Pons (tissue), 1 donor: ENCODE measurements at regions not wholly inside any gene's neighbourhood (a gene's known extent, or its start where the extent isn't known, plus 50 kb on each side); places are given as distances from the start of the nearest gene placed in this dataset.
"Not testable (repeated sequence)": the region's sequence is repeated elsewhere in the genome, so short reads cannot be mapped to it uniquely, and the experiment has no call there.

ENCODE experiments used
- DNase-seq: peaks from one replicate; pipeline ENCODE4 v3.0.0-alpha.2; 2016; ENCODE audit warnings: low spot score

DNA sequence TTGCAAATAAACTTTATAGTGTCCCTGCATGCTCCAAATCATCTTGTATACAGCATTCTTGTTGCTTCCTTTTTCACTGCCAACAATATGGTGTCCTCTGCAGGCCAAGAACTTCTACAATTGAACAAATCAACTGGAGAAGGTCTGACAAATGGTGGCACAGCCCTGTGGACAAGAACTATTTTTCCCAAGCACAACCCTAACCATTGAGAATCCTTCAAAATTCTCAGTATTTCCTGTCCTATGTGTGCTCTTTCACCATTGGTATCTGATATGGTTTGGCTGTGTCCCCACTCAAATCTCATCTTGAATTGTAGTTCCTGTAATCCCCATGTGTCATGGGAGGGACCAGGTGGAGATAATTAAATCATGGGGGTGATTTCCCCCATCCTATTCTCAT lies 865.1 kb upstream of the ACVR2A start:
- peak; percentile 23 for DNase-seq

- DNase-seq: peak; percentile 82
These were observed 866.0 kb upstream of the ACVR2A start for GRCh38 chr2:146978577-146979555.

GRCh38 chr2:146970981-146971380 lies 873.8 kb upstream of the ACVR2A start:
- not testable (repeated sequence) for DNase-seq

DNA sequence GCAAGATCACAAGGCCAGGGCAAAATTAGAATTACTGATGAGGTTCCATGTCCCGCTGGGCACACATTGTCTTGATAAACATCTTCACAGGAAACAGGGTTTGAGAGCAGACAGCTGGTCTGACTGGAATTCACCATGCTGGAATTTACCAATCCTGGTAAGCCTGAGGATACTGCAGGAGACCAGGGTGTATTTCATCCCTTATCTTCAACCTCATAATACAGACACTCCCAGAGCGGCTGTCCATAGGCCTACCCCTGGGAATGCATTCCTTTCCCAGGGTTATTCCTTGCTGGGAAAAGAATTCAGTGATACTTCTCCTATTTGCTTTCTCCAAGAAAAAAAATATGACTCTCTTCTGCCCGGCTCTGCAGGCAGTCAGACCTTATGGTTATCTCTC lies 875.1 kb upstream of the ACVR2A start:
- not testable (repeated sequence) for DNase-seq

DNA sequence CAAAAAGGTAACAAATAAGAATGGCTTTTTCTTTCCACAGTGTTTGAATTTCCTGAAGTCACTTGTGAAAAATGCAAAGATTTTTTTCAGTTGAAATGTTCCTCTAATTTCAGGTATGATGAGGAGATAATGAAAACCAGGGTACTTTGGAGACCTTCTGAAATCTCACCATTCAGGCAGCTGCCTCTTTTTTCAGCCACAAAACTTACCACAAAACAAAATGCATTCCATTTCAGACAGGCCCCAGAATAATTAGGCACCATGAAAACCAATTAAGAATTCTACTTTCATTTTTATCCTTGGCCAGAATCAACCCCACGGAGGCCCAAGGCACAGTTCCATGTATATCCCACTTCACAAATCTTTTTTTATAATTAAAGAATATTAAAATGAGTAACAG lies 880.3 kb upstream of the ACVR2A start:
- no peak for DNase-seq

DNA sequence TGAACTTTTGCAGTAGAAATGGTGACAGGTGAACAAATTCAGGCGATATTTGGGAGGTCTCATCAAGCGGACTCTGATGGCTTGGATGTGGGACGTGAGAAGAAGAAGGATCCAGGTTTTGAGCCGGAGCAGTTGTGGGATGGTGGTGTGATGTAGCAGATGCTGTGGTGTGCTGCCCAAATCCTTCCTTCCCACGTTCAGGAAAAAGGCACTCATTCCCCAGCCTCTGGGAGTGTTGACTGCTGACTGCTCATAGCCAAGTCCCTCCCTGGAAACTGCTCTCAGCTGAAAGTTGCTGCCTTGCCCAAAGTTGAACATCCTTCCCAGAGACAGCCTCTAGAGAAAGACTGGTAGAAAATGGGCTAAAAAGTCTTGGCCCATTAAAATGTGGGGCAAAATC lies 890.3 kb upstream of the ACVR2A start:
- DNase-seq: no peak

- no peak for DNase-seq
These were observed 892.1 kb upstream of the ACVR2A start for GRCh38 chr2:146952696-146953095.

GRCh38 chr2:146950911-146951310 lies 893.9 kb upstream of the ACVR2A start:
- no peak for DNase-seq

DNA sequence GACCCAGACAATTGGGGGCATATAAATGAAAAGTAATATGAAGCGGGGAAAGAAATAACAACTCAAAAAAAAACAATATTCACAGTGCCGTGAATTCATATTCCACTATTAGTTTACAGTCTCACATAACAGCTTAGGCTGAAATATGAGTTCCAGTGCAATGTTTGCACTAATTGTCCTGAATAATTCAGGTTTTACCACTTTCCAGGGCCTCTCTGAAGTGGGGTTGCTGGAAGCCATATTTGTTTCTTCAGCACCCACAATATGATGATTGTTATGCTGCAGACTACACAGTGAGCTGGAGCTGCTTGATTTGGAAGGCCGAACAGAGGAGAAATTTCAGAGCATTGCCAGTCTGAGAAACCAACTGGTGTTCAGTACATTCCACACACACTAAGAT lies 894.5 kb upstream of the ACVR2A start:
- DNase-seq: peak; percentile 17

DNA sequence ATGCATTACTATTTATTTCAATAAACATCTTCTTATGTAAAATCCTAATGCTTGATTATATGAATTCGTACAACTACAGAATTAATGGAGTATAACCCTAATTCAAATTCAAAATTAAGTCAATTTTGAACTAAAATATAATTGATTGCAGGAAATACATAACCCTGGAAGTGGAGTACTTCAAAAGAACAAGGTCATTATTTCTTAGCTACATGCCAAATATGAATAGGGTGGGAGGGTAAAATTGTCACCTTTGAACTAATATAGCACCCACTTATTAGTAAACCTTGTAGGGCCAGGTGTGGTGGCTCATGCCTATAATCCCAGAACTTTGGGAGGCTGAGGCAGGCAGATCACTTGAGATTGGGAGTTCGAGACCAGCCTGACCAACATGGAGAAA lies 895.4 kb upstream of the ACVR2A start:
- DNase-seq: no peak

- DNase-seq: no peak
These were observed 900.2 kb upstream of the ACVR2A start for GRCh38 chr2:146944601-146945000.

- DNase-seq: no peak
These were observed 904.7 kb upstream of the ACVR2A start for GRCh38 chr2:146939991-146940685.

DNA sequence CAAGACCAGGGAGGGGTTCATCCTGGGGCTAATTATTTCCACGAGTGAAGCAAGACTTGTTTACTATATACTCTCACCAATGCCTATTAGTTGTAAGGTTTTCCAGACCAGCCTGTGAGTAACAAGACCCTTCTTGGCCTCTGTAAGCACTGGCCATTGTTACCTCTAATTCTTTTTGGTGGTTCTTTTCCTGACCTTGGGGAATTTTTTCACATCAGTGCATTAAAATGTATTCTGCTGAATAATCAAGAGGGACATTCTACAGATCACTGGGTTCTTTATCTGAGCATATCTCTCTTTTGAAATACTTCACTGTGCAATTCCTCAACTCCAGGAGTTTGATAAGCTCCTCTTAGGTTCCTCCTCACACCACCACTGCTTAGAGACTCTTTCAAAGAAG lies 909.9 kb upstream of the ACVR2A start:
- no peak for DNase-seq

DNA sequence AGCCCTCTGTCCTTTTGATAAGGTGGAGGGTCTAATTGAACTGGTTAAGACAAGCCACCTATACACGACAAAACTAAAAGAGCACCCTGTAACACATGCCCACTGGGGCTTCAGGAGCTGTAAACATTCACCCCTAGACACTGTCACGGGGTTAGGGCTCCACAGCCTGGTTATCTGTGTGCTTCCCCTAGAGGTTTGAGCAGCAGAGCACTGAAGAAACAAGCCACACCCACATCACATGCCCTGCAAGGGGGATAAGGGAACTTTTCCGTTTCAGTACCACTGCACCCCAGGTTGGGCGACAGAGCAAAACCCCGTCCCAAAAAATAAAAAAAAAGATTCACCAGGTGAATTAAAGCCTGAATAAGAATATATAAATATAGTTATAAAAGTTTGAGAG lies 913.7 kb upstream of the ACVR2A start:
- DNase-seq: no peak

DNA sequence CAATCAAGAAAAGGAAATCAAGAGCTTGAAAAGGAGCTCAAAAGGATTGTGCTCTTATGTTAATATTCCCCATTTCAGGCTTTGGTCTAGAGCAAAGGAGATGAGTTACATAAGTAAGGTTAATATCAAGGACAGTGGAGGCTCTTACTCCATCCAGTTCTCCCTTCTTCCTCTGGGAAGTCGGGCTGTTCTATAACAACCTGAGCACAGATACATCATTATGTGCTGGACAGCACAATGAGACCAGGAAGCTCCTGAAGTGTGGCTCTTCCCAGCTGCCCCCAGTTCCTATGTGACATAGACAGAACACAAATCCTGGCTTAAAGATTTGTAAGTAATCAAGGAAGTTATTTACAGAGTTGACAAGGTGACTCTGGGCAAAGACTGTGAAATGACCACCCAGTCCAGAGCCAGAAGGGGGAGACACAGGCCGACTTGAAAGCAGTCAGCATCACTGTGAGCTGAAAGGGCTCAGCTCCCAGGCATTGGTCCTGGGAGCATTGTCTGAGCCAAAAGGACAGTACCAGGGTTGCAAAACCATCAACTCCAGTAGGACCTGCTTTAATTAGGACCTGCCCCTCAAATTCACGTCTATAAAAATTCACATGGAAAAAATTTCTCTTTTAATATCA lies 917.6 kb upstream of the ACVR2A start:
- DNase-seq: peak; percentile 74

GRCh38 chr2:146918280-146918679 lies 926.5 kb upstream of the ACVR2A start:
- no peak for DNase-seq

DNA sequence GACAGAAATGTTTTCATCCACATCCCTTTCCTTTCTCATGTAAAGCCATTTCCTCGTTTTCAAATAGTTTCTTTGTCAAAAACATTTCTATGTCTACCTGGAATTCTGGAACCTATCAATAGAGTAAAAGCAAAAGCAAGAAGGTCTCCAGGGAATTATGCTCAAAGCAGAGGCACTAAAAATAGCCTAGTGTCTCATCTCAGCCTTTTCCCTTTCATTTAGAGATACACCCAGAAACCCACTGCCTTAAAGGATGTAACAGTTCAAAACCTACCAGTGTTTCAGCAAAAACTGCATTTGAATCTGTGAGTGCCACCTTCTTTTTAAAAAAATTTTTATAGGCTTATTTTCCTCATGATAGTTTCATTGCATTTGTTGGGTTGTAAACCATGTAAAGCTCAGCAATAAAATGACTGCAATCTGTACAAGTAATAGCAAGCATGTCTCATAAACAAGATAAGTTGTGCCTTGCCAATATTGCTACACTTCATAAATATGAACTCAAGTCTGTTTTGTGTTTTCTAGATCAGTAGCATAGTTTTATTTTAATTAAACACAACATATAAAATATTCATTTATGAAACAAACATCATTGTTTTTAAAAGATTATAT lies 927.3 kb upstream of the ACVR2A start:
- no peak for DNase-seq

DNA sequence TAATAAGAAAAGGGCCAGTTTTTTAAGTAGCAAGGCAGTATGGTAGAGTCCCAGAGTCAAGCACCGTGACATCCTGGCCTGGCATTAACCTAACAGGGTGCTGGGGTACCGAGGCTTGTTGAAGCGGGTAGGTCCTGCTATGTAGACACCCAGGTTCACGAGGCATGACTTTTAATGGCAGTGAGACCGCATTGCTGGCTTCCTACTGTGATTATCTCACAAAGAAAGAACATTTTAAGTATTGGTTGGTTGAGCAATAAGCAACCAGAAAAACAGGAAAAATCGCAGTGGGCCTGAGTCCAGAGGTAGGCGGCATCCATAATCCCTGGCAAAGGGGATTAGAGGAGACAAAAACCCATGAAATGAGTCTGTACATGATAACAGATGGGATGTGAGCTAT lies 927.9 kb upstream of the ACVR2A start:
- no peak for DNase-seq

- no peak for DNase-seq
These were observed 931.4 kb upstream of the ACVR2A start for GRCh38 chr2:146913476-146913875.

GRCh38 chr2:146912536-146912935 lies 932.3 kb upstream of the ACVR2A start:
- DNase-seq: no peak

GRCh38 chr2:146908776-146909175 lies 936.1 kb upstream of the ACVR2A start:
- no peak for DNase-seq

DNA sequence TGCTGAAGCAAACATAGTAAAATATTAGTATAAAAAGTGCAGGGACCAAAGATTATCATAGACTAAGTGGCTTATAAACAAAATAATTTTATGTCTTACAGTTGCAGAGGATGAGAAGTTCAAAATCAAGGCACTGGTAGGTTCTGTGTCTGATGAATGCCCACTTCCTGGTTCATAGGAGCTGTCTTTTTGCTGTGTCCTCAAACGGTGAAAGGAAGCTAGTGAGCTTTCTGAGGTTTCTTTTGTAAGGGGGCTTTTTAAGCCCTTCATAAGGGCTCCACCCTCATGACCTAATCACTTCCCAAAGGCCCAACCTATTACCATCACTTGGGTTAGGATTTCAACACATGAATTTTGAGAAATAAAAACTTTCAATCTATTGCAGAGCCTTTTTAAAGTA lies 946.7 kb upstream of the ACVR2A start:
- no peak for DNase-seq
